ENCODE measurements at regions not wholly inside any gene's neighbourhood (a gene's known extent, or its start where the extent isn't known, plus 50 kb on each side); places are given as distances from the start of the nearest gene placed in this dataset.

DNA sequence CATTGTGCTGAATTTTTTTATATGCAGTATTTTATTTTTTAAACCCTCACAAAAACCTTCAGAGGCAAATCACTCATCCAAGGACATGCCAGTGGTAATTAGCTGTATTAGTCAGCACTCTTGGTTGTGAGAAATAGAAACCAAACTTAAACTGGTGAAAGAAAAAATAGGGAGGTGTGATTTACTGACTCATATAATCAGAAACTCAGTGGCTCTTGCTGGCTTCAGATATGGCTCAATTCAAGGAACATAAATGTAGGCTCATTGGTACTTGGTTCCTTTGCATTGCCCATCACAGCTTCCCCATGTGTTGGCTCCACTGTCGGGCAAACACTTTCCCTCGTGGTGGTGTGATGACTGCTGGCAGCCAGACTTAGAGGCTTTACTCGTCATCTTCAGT is 497.2 kb downstream of the MAT2B start:
- no peak for DNase-seq (ENCODE audit: low read depth in 4 of 4, low spot score in 2 of 4)

DNA sequence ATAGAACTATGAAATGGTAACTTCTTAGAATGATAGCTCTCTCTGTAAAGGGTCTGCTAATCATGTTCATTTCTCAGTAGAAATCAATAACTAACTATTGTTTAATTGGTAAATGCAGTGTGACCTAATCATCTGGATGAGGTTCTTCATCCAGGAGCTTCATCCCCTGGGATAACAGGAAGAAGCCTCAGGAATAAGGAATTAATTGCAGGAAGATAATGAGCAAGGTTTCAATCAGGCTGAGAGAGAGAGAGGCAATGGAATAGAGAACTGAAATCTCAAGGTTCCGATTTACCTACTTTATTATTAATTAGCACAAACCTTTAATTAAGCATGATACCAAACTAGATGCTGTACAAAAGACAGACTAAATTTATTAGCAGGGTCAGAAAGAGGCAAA is 499.7 kb downstream of the MAT2B start:
- no peak for DNase-seq (ENCODE audit: low read depth in 4 of 4, low spot score in 2 of 4)

DNA sequence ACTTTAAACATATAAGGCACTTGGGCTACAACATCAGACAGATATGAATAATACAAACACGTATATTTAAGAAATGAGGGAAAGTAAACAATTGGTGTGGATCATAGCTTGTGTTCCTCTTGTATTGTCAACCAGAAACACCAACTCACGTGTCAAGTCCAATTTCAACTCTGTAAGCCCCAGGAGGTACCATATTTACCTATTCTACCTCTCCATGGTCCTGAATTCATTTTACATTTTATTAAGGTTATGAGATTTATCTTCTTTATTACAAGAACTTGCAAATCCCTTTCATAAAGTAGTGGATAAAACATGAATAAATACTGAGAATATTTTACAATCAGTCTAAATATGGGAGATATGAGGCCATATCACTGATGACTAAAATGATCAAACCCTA is 501.6 kb downstream of the MAT2B start:
- DNase-seq (ENCODE audit: low read depth in 4 of 4, low spot score in 2 of 4) = no peak

DNA sequence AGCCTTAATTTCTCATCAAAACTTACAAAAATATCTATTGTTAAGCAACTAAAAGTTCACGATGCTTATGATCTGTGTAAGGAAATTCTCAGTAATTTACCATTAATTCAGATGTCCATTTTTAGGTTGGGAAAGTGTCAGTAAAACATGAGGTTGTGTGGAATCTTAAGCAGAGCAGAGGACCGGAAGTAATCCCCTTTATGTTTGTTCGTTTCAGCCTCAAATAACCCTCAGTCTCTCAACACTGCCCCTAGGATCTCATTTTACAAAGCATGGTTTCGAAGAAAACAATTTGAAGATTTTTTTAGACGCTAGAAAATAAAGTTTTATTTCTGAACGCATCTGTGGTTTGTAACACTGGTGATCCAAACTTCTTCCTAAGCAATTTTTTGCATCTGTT is 504.2 kb downstream of the MAT2B start:
- no peak for DNase-seq (ENCODE audit: low read depth in 4 of 4, low spot score in 2 of 4)

DNA sequence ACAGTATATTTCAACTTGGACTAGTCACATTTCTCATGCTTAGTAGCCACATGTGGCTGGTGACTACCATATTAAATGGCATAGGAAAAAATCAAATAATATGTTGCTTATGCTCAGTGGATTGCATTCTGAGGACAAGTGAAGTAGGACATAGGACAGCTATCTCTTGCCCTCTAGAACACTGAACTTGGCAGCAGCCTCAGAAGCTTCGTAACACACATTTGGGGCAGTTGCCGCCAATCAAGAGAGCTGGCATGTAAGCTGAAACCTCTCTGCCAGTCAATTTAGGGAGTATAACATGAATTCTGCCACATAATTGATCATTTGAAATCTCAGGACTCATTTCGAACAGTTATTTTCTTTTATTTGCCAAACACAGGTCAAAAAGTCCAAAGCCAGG is 505.5 kb downstream of the MAT2B start:
- no peak for DNase-seq (ENCODE audit: low read depth in 4 of 4, low spot score in 2 of 4)

DNA sequence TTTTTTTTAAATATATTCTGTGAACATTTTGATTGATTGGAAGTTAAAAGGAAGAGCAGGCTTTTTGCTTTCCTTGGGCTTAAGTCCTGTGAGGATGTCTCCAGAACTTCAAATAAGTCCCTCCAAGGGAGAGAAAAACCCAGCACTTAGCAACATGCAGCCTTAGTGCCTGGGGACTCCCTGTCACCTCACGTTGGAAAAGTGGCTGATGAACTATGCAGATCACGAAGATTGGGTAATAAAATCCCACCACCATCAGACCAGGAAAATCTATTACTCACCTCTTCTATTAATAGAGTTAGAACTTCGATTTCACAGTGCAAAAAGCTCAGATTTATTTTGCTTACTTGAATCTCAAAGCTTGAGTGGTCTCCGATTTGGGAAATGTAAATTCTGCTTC is 507.0 kb downstream of the MAT2B start:
- DNase-seq (ENCODE audit: low read depth in 4 of 4, low spot score in 2 of 4) = no peak

DNA sequence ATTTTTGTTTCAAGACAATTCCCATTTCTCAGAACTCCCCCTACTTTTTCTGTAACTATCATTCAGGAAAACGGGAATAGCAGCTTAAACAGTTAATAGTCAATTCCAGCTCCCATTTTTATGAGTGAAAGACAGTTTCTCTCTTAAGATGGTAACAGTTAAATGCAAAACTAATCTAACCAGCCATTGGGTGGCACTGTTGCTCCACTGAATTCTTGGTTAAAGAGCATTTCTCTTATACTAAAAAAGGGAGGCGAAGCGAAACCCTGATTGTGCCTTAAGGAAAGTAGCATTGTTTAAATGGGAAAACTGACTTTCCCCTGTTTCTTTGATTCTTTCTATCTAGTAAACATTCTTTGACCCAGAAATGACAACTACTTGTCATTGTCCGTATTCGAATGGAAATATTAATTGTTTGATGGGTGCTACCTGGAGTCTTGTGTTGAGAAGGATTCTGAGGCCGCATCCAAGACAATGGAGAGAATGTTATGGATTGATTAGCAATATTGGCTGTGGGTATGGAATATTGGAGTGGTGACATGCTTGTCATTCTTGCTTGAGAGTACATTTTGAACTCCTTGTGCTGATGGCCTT is 507.8 kb downstream of the MAT2B start:
- peak; percentile 48 to 81 (median 60) for DNase-seq (ENCODE audit: low read depth in 4 of 4, low spot score in 2 of 4)

DNA sequence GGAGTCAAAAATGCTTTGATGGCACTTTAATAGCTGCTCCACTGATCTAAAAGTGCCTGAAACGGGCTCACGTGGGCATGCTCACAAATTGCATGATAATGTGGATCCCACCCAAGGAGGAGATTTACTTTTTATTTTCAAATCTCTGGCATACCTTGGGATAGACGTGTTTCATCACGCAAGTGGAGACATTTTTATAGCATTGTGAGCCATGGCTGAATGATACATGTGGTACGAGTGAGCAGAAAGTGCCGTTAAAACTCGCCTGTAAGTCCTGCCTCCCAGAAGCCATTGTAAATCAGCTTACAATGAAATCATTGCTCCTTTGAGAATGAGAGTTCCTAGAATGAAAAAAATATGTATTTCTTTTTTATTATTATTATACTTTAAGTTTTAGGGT is 514.7 kb downstream of the MAT2B start:
- no peak for DNase-seq (ENCODE audit: low read depth in 4 of 4, low spot score in 2 of 4)

DNA sequence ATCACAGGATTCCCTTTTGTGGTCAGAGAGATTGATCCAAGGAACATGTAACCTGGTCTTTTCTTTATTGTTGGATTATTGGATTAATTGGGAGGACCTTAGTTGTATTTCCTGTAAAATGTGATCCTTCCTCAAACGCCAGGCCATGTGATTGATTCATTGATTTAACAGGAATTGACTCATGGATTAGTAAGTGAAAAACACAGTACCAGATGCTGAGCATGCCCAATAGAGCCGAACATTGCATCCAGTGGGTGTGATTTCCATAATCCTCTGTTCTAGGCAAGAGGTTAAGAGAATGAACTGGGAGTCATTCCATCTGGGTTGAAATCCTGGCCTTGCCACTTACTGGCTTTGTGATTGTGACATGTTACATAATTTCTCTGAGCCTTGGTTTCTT is 522.3 kb downstream of the MAT2B start:
- DNase-seq (ENCODE audit: low read depth in 4 of 4, low spot score in 2 of 4) = no peak

DNA sequence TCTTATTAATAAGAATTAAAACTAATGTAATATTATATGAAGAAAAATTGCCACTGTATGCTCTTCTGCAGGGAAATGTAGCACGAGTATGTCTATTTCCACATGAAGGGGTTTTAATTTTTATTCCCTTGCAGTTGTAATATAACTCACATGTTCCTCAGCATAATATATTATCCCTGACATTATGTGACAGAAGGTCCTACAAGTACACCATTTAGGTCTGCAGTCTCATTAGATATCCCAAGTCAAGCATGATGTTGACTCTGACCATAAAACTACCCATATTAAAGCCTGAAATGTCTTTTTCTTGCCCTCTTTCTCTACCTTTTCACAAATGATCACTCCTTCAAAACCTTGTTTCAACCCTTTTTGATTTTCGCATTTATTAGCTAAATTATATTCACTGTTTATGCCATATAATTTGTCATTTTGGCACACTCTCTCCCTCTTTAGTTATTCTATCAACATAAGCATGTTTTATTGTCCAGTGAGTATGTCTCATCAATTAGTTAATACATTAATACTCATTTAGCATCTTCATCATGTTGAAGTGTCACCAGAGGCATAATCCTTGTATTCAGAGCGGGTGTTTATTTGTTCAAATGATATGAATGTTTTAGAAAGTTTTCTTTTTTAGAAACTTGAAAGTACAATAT is 532.8 kb downstream of the MAT2B start:
- DNase-seq (ENCODE audit: low read depth in 4 of 4, low spot score in 2 of 4) = no peak

DNA sequence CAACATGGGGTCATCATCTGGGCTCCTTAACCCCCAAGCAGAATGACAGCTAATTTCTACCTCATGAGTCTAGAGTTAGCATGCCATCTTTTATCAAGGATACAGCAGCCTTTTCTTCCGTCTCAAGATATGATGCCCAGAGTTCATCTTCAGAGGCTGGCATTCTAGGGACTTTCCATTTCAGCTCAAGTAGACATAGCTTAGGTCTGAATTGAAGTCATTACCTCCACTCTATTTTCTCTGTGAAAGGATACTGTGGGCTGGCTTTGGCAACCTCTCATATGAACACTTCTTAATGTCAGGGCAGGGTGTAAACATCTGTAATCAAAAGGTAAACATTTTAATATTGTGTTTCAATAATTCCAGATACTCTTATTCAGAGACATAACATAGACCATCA is 535.7 kb downstream of the MAT2B start:
- no peak for DNase-seq (ENCODE audit: low read depth in 4 of 4, low spot score in 2 of 4)

DNA sequence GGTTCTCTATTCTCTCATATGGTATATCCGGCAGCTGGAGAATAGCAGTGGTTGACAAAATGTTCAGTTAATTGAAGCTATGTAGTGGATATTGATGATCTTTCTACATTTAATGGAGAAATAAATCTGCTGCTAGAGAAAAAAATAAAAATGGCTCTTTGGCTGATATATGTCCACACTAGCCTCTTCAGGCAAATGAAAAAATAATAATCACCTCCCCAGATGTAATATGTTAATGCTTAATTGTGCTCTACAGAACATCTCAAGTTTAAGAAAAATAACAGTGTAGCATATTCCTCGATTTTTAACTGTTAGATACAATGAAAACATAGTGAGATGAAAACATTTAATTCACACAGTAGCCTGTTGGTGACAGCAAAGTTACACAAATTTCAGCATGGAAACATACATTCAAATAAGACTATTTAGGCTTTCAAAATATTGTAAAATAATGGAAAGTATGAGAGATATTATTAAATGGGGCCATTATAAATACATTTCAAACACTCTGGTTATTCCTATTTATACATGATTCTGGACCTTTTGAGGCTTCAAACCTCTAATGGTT is 543.0 kb downstream of the MAT2B start:
- DNase-seq (ENCODE audit: low read depth in 4 of 4, low spot score in 2 of 4) = no peak

DNA sequence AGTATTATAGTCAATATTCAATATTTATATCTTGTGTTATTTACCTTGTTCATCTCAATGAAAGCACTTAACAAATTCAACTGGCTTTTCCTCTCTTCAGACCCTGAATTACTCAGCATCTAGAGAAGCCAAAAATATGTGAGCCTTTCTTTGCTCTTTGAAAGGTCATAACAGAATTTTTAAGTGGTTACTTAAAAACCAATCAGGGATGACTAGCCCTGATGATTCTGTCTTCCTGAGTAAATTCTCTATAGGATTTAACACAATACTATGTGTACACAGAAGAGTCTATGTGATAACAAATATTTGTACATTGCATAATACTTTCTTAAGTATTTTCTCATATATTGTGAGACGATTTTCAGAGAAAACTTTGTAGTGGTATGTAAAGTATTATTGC is 546.3 kb downstream of the MAT2B start:
- DNase-seq (ENCODE audit: low read depth in 4 of 4, low spot score in 2 of 4) = no peak

DNA sequence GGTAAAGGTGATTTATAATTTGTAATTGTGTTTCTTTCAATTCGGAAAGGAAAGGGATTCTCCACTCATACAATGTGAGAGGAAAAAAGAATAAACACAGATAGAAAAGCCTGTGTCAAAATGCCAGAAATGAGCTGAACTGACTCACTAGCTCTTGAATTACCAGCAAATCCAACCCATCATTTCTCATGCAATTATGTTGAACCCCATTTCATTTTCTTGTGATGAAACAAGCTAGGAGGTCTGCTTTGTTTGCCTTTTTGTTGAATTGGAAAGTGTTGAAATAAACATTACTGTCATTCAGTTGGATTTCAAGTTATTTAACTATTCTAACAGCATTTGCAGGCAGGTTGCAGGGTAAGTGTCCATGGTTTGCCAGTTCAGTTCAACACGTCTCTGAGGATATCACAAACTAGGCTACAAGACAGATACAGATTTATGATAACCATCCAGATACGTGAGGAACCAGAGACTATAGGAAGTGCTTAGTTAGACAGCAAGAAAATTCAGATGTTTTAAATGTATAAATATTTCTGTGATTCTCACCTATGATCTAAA is 547.2 kb downstream of the MAT2B start:
- DNase-seq (ENCODE audit: low read depth in 4 of 4, low spot score in 2 of 4) = no peak

DNA sequence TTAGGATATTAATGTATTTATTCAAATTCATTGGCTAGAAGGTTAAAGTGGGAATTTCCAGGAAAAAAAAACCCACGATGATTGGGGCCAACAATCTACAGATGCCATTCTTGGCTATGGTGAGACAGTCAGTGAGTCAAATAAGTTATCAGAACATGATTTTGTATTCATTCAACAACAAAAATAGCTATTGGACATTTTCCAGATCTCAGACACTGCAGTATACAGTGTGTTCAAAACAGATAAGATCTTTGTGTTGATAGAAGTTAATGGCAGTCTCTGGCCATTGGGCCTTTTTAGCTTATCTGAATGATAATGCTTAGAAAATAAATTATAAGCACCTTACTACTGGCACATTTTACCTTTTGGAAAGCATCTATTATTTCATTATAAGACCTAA is 547.7 kb downstream of the MAT2B start:
- DNase-seq (ENCODE audit: low read depth in 4 of 4, low spot score in 2 of 4) = no peak

DNA sequence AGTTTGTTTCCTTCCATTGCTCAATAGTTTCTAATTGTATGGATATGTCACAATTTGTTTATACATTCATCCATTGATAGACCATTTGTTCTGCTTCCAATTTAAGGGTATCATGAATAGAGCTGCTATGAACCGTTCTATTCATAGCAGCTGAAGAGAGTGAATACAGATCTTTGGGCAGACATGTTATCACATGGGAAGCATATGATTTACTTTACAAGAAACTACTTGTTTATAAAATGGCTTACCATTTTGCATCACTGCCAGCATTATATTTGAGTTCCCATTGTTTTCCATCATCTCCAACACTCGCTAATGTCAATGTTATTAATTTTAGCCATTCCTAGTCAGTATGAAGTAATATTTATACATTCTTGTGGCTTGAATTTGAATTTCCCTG is 549.0 kb downstream of the MAT2B start:
- no peak for DNase-seq (ENCODE audit: low read depth in 4 of 4, low spot score in 2 of 4)

DNA sequence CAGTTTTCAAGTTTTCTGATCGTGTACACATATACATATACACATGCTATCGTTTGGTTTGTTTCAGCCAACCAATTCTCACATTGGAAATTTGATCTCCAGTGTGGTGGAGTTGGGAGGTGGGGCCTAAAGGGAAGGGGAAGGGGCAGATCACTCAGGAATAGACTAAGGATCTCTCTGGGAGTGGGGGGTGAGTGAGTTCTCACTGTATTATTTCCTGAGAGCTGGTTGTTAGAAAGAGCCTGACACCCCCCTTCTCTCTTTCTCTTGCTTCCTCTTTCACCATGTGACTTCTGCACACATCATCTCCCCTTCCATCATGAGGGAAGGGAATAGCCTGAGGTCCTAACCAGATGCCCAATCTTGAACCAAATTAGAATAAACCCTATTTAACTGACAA is 551.7 kb downstream of the MAT2B start:
- no peak for DNase-seq (ENCODE audit: low read depth in 4 of 4, low spot score in 2 of 4)

DNA sequence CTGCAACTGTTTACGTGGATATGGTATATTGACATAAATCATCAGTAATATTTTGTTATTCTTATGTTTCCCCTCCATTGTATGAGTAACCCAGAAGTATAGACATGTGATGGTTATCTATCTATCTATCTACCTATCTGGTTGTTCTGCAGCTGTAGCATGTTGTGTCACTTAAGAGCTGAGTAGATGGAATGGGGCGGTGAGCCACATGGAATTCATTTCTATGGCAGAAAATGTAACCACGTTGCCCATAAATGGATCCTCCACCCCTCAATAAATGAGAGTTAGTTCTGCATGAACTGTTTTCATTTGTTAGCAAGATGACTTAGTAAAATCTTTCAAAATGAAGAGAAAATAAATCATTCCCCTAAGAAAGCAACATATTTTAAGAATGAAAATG is 553.2 kb downstream of the MAT2B start:
- no peak for DNase-seq (ENCODE audit: low read depth in 4 of 4, low spot score in 2 of 4)

DNA sequence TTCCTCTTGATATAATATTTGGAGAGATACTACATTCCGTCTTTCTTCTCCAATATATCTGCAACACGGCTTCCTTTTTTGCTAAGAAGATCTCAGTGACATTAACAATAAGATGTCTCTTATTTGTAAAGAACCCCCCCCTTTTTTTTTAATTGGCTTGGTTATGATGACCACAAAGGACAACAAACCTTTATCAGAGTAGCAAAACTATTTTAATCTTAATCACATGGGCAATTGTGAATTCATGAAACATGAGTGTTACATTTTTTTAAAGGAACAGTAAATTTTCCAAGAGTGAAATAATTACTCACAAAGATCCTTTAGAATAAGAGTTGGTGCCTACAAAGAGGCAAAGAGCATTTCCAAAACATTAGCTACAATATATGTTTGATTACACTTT is 554.1 kb downstream of the MAT2B start:
- DNase-seq (ENCODE audit: low read depth in 4 of 4, low spot score in 2 of 4) = no peak

DNA sequence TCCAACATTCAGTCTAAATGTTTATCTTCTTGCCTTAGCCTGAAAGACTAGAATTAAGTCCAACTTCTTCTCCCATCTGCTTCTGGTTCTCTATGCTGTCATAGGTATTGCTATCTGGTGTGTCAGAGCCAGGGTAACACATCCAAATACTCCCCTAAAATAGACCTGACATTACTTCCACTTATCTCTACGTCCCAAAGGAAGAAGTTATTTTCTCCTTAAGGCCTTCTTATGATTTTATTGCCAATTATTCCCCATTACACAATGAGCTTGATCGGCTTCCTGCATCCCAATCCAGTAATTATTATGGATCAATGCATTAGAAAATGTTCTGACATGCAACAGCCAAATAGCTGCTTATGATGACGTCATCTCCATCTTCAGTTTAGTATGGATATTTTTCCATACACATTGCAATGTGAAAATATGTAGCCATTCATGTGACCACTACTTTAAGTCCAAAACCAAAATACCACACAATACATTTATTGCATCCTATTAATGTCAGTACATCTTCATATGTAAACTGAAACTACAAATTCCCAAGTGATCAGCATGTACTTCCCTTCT is 555.5 kb downstream of the MAT2B start:
- DNase-seq (ENCODE audit: low read depth in 4 of 4, low spot score in 2 of 4) = no peak

DNA sequence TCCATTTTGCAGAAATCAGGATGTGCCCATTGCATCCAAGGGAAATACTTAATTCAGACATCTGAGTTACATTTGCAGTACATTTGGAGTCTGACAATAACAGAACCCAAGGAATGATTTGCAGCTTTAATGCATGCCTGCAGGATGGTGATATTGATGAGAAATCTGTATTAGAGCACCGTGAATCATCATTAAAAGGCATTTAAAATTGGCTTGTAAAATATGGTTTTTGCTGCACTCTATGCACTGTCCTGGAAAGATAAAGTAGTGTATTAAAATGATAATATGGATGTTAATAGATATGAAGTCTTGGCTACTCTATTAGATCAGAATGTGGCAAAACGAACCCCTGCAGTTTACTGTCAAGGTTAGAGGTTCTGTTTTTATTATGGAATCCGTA is 556.9 kb downstream of the MAT2B start:
- DNase-seq (ENCODE audit: low read depth in 4 of 4, low spot score in 2 of 4) = no peak

DNA sequence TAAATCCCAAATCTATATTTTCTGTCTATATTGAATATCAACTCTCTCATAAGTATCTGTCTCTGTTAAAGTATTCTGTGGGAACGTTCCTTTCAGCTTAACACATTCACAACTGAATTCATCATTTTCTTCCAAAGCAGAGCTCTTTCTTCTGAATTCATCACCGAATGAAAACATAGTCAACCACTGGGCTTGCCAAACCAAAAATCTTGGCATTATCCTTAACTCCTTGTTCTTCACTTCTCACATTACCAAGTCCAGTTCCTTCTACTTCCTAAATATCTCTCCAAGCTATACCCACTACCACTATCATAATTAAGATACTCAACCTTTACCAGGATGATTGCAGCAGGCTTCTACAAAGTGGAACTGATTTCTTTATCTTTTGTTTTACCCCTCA is 559.8 kb downstream of the MAT2B start:
- DNase-seq (ENCODE audit: low read depth in 4 of 4, low spot score in 2 of 4) = no peak

Measured in left renal cortex interstitium (tissue), 4 donors.